RCC 7860 (cell line): ENCODE measurements at regions not wholly inside any gene's neighbourhood (a gene's known extent, or its start where the extent isn't known, plus 50 kb on each side); places are given as distances from the start of the nearest gene placed in this dataset.
"Not testable (repeated sequence)": the region's sequence is repeated elsewhere in the genome, so short reads cannot be mapped to it uniquely, and the experiment has no call there.

ENCODE experiments used
- DNase-seq: peaks from one replicate; pipeline ENCODE4 v3.0.0-alpha.2; 2015; ENCODE audit warnings: low spot score
- FAIRE-seq: peaks from 2 replicates; lab custom pipeline; 2012; peaks lifted over from hg19 to GRCh38; lab: Jason Lieb, UNC

- DNase-seq (no peak), FAIRE-seq (no peak)
Measured at GRCh38 chr10:125605167-125605566, 77.8 kb downstream of the TEX36 start.

- FAIRE-seq (no peak), DNase-seq (no peak)
Measured at GRCh38 chr10:125602825-125603224, 80.1 kb downstream of the TEX36 start.

GRCh38 chr10:125599194-125599593 is 83.8 kb downstream of the TEX36 start:
- DNase-seq (no peak), FAIRE-seq (no peak)

GRCh38 chr10:125595911-125596310 is 87.1 kb downstream of the TEX36 start:
- DNase-seq, result no peak
- FAIRE-seq, result no peak

GRCh38 chr10:125593644-125594043 is 89.3 kb downstream of the TEX36 start:
- no peak for FAIRE-seq

GRCh38 chr10:125592897-125593296 is 90.1 kb downstream of the TEX36 start:
- no peak for DNase-seq
- no peak for FAIRE-seq

More at GRCh38 chr10:125593644-125594043, 89.3 kb downstream of the TEX36 start:
- no peak for DNase-seq

- FAIRE-seq (no peak), DNase-seq (no peak)
Measured at GRCh38 chr10:125591886-125592285, 91.1 kb downstream of the TEX36 start.

- FAIRE-seq, result not testable (repeated sequence)
Measured at GRCh38 chr10:125588738-125589137, 94.2 kb downstream of the TEX36 start.

GRCh38 chr10:125584954-125585353 is 98.0 kb downstream of the TEX36 start:
- FAIRE-seq (no peak), DNase-seq (no peak)

More at GRCh38 chr10:125588738-125589137, 94.2 kb downstream of the TEX36 start:
- DNase-seq, result not testable (repeated sequence)

GRCh38 chr10:125578658-125579315 is 104.2 kb downstream of the TEX36 start:
- FAIRE-seq, result no peak
- no peak for DNase-seq

GRCh38 chr10:125575843-125576242 is 107.1 kb downstream of the TEX36 start:
- DNase-seq, result no peak
- no peak for FAIRE-seq

GRCh38 chr10:125568156-125568555 is 114.8 kb downstream of the TEX36 start:
- DNase-seq (no peak), FAIRE-seq (no peak)

- no peak for FAIRE-seq
- no peak for DNase-seq
Measured at GRCh38 chr10:125567529-125567928, 115.4 kb downstream of the TEX36 start.

- FAIRE-seq (no peak), DNase-seq (no peak)
Measured at GRCh38 chr10:125565046-125565445, 117.9 kb downstream of the TEX36 start.

GRCh38 chr10:125564570-125564969 is 118.4 kb downstream of the TEX36 start:
- FAIRE-seq (no peak), DNase-seq (no peak)

GRCh38 chr10:125562737-125563136 is 120.2 kb downstream of the TEX36 start:
- no peak for DNase-seq
- FAIRE-seq, result no peak

- DNase-seq (no peak), FAIRE-seq (no peak)
Measured at GRCh38 chr10:125560947-125561346, 122.0 kb downstream of the TEX36 start.

GRCh38 chr10:125559210-125559609 is 123.8 kb downstream of the TEX36 start:
- no peak for FAIRE-seq
- DNase-seq, result no peak

GRCh38 chr10:125557801-125558505 is 125.0 kb downstream of the TEX36 start:
- no peak for FAIRE-seq
- no peak for DNase-seq

- FAIRE-seq (no peak), DNase-seq (no peak)
Measured at GRCh38 chr10:125557311-125557710, 125.7 kb downstream of the TEX36 start.

GRCh38 chr10:125556882-125557281 is 126.1 kb downstream of the TEX36 start:
- DNase-seq (no peak), FAIRE-seq (no peak)

- DNase-seq (no peak), FAIRE-seq (no peak)
Measured at GRCh38 chr10:125555743-125556142, 127.2 kb downstream of the TEX36 start.
